ENCODE measurements at regions not wholly inside any gene's neighbourhood (a gene's known extent, or its start where the extent isn't known, plus 50 kb on each side); places are given as distances from the start of the nearest gene placed in this dataset.

DNA sequence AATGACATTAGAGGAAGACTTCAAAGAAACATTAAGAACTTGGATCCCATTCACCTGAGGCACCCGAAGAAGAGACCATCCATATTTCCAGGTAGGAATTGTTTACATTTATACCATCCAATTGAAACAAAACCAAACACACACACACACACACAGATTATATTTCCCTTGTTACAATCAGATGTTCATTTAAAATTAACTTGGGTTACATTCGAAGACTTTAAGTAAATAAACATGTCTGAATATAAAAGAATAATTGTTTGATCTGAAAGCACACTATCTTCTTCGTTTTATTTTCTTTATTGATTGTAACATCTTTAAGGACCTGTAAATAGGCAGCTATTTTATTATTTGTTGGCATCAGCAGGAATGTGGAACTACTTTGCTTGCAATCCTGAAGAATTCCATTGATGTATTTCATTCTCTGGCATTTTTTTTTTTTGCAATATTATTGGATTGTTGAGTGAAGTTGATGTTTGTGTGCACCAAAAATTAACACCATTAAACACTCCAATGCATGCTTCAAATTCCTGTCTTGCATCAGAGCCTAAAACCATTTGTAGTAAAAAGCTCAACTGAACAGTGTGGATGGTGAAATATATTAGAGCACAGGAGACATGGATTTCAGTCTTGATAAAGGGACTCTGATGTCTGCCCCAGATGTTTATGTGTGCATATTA lies 85.3 kb upstream of the FRY start:
- H3K36me3 Mint-ChIP-seq (ENCODE audit: low read depth), result no peaks in the 10 kb centered on the region
- no peaks in the 10 kb centered on the region for H3K36me3 ChIP-seq (ENCODE audit: insufficient read depth)
- H2AFZ ChIP-seq, result no peak overlapping the region
- DNase-seq (ENCODE audit: low spot score) (no peak), ATAC-seq (no peak)
- peaks cover 22% of the 10 kb centered on the region for H3K4me1 Mint-ChIP-seq
- no peak overlapping the region for H3K4me3 Mint-ChIP-seq
- no peak overlapping the region for H3K27ac Mint-ChIP-seq
- TF ChIP-seq ZNF331 (CRISPR knock-in tag; IDR thresholded peaks at IDR 0.05; ENCODE audit: low read depth) (no peak), EZH2 (IDR thresholded peaks at IDR 0.05; ENCODE audit: low read depth, unreplicated experiment) (no peak), EZH2phosphoT487 (IDR thresholded peaks at IDR 0.05; ENCODE audit: unreplicated experiment) (no peak), CREB1 (CRISPR knock-in tag; IDR thresholded peaks at IDR 0.05; ENCODE audit: low read depth) (no peak), NANOG (IDR thresholded peaks at IDR 0.05; ENCODE audit: borderline replicate concordance) (no peak), POLR2AphosphoS5 (IDR thresholded peaks at IDR 0.05; ENCODE audit: low read depth) (no peak), ZNF114 (CRISPR knock-in tag; IDR thresholded peaks at IDR 0.05) (no peak), JUNB (IDR thresholded peaks at IDR 0.05; ENCODE audit: unreplicated experiment) (no peak), STAT1 (IDR thresholded peaks at IDR 0.05; ENCODE audit: unreplicated experiment) (no peak)
- TF ChIP-seq, protein P1, sequence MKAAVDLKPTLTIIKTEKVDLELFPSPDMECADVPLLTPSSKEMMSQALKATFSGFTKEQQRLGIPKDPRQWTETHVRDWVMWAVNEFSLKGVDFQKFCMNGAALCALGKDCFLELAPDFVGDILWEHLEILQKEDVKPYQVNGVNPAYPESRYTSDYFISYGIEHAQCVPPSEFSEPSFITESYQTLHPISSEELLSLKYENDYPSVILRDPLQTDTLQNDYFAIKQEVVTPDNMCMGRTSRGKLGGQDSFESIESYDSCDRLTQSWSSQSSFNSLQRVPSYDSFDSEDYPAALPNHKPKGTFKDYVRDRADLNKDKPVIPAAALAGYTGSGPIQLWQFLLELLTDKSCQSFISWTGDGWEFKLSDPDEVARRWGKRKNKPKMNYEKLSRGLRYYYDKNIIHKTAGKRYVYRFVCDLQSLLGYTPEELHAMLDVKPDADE (IDR thresholded peaks at IDR 0.05), result no peak
- TF ChIP-seq, protein P2, sequence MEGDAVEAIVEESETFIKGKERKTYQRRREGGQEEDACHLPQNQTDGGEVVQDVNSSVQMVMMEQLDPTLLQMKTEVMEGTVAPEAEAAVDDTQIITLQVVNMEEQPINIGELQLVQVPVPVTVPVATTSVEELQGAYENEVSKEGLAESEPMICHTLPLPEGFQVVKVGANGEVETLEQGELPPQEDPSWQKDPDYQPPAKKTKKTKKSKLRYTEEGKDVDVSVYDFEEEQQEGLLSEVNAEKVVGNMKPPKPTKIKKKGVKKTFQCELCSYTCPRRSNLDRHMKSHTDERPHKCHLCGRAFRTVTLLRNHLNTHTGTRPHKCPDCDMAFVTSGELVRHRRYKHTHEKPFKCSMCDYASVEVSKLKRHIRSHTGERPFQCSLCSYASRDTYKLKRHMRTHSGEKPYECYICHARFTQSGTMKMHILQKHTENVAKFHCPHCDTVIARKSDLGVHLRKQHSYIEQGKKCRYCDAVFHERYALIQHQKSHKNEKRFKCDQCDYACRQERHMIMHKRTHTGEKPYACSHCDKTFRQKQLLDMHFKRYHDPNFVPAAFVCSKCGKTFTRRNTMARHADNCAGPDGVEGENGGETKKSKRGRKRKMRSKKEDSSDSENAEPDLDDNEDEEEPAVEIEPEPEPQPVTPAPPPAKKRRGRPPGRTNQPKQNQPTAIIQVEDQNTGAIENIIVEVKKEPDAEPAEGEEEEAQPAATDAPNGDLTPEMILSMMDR (conservative IDR thresholded peaks at IDR 0.05; ENCODE audit: low read depth in 2 of 2), result no peak
- TF ChIP-seq, protein P3, sequence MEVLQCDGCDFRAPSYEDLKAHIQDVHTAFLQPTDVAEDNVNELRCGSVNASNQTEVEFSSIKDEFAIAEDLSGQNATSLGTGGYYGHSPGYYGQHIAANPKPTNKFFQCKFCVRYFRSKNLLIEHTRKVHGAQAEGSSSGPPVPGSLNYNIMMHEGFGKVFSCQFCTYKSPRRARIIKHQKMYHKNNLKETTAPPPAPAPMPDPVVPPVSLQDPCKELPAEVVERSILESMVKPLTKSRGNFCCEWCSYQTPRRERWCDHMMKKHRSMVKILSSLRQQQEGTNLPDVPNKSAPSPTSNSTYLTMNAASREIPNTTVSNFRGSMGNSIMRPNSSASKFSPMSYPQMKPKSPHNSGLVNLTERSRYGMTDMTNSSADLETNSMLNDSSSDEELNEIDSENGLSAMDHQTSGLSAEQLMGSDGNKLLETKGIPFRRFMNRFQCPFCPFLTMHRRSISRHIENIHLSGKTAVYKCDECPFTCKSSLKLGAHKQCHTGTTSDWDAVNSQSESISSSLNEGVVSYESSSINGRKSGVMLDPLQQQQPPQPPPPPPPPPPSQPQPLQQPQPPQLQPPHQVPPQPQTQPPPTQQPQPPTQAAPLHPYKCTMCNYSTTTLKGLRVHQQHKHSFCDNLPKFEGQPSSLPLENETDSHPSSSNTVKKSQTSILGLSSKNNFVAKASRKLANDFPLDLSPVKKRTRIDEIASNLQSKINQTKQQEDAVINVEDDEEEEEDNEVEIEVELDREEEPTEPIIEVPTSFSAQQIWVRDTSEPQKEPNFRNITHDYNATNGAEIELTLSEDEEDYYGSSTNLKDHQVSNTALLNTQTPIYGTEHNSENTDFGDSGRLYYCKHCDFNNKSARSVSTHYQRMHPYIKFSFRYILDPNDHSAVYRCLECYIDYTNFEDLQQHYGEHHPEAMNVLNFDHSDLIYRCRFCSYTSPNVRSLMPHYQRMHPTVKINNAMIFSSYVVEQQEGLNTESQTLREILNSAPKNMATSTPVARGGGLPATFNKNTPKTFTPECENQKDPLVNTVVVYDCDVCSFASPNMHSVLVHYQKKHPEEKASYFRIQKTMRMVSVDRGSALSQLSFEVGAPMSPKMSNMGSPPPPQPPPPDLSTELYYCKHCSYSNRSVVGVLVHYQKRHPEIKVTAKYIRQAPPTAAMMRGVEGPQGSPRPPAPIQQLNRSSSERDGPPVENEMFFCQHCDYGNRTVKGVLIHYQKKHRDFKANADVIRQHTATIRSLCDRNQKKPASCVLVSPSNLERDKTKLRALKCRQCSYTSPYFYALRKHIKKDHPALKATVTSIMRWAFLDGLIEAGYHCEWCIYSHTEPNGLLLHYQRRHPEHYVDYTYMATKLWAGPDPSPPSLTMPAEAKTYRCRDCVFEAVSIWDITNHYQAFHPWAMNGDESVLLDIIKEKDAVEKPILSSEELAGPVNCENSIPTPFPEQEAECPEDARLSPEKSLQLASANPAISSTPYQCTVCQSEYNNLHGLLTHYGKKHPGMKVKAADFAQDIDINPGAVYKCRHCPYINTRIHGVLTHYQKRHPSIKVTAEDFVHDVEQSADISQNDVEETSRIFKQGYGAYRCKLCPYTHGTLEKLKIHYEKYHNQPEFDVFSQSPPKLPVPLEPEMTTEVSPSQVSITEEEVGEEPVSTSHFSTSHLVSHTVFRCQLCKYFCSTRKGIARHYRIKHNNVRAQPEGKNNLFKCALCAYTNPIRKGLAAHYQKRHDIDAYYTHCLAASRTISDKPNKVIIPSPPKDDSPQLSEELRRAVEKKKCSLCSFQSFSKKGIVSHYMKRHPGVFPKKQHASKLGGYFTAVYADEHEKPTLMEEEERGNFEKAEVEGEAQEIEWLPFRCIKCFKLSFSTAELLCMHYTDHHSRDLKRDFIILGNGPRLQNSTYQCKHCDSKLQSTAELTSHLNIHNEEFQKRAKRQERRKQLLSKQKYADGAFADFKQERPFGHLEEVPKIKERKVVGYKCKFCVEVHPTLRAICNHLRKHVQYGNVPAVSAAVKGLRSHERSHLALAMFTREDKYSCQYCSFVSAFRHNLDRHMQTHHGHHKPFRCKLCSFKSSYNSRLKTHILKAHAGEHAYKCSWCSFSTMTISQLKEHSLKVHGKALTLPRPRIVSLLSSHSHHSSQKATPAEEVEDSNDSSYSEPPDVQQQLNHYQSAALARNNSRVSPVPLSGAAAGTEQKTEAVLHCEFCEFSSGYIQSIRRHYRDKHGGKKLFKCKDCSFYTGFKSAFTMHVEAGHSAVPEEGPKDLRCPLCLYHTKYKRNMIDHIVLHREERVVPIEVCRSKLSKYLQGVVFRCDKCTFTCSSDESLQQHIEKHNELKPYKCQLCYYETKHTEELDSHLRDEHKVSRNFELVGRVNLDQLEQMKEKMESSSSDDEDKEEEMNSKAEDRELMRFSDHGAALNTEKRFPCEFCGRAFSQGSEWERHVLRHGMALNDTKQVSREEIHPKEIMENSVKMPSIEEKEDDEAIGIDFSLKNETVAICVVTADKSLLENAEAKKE (CRISPR knock-in tag; IDR thresholded peaks at IDR 0.05), result no peak
- TF ChIP-seq, protein P4, sequence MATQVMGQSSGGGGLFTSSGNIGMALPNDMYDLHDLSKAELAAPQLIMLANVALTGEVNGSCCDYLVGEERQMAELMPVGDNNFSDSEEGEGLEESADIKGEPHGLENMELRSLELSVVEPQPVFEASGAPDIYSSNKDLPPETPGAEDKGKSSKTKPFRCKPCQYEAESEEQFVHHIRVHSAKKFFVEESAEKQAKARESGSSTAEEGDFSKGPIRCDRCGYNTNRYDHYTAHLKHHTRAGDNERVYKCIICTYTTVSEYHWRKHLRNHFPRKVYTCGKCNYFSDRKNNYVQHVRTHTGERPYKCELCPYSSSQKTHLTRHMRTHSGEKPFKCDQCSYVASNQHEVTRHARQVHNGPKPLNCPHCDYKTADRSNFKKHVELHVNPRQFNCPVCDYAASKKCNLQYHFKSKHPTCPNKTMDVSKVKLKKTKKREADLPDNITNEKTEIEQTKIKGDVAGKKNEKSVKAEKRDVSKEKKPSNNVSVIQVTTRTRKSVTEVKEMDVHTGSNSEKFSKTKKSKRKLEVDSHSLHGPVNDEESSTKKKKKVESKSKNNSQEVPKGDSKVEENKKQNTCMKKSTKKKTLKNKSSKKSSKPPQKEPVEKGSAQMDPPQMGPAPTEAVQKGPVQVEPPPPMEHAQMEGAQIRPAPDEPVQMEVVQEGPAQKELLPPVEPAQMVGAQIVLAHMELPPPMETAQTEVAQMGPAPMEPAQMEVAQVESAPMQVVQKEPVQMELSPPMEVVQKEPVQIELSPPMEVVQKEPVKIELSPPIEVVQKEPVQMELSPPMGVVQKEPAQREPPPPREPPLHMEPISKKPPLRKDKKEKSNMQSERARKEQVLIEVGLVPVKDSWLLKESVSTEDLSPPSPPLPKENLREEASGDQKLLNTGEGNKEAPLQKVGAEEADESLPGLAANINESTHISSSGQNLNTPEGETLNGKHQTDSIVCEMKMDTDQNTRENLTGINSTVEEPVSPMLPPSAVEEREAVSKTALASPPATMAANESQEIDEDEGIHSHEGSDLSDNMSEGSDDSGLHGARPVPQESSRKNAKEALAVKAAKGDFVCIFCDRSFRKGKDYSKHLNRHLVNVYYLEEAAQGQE (IDR thresholded peaks at IDR 0.05; ENCODE audit: unreplicated experiment), result no peak
- peaks cover 2% of the 10 kb centered on the region for H3K27me3 Mint-ChIP-seq (ENCODE audit: insufficient read depth, low read depth, poor library complexity)
- H3K4me1 ChIP-seq (ENCODE audit: insufficient read depth), result peaks cover 5% of the 10 kb centered on the region; the same call in 1 of the 2 replicates
- H4K20me1 ChIP-seq (replicated peaks; ENCODE audit: insufficient read depth), result no peaks in the 10 kb centered on the region
- no peaks in the 10 kb centered on the region for H3K9me2 ChIP-seq (ENCODE audit: insufficient read depth)
- H3K27me3 ChIP-seq (ENCODE audit: insufficient read depth), result no peaks in the 10 kb centered on the region
- H3K9me3 Mint-ChIP-seq, result no peaks in the 10 kb centered on the region
- H3F3A ChIP-seq (replicated peaks; ENCODE audit: low read depth), result no peaks in the 10 kb centered on the region
- H3K4me3 ChIP-seq, result no peak overlapping the region
- H3K4me2 ChIP-seq, result no peak overlapping the region
- no peaks in the 10 kb centered on the region for H3K79me2 ChIP-seq (replicated peaks; ENCODE audit: insufficient read depth)
- H3K27ac ChIP-seq (ENCODE audit: low read depth), result no peak overlapping the region

All from GM23338 (cell line).